GM13977 (cell line): ENCODE measurements at regions not wholly inside any gene's neighbourhood (a gene's known extent, or its start where the extent isn't known, plus 50 kb on each side); places are given as distances from the start of the nearest gene placed in this dataset.

Source experiments
- DNase-seq: peaks from one replicate; pipeline ENCODE4 v3.0.0; 2012; ENCODE audit warnings: low spot score
- in situ Hi-C: fragments of 300-500 bp; cut with MboI; formaldehyde crosslinking; loops from one replicate; pipeline ENCODE4 v1.12.0; 2022; ENCODE audit warnings: low sequenced_read_pairs, low pct_unique_long_range_greater_than_20kb, mixed read lengths, inconsistent platforms; ENCODE audit not compliant: unreplicated experiment
- TF ChIP-seq, protein P1 (sequence below): IDR thresholded peaks from 2 replicates; pipeline ENCODE4 v1.5.1; 2012; ENCODE audit warnings: mild to moderate bottlenecking, control low read depth; ENCODE audit not compliant: insufficient read depth; ENCODE audit errors: extremely low read depth, missing control alignments

DNA sequence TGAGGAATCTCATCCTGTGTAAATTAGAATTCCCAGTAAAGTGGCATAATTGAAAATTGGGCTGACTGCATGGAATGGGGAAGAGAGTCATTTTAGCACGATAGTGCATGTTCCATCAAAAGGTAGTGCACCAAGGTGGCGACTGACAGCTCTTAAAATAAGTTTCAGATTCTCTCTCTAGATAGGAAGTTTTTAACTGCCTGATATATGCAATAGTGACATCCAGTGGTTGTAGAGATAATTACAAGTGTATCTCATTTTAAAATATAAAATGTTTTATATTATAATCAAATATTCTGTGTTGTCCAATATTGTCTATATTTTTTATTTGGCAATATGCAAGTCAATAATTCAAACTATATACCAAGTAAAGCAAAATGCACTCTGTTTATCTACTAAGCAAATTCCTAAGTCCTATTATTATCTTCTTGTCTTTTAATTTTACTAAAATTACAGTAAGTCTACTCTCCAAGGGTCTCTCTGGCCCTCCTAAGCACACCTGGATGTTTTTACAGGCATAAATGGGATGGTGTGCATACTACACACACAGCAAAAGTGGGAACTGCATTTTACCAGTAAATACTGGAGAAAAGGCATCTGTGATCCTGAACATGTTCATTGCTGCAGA lies 397.7 kb upstream of the HNRNPA3 start:
- TF ChIP-seq, protein P1, sequence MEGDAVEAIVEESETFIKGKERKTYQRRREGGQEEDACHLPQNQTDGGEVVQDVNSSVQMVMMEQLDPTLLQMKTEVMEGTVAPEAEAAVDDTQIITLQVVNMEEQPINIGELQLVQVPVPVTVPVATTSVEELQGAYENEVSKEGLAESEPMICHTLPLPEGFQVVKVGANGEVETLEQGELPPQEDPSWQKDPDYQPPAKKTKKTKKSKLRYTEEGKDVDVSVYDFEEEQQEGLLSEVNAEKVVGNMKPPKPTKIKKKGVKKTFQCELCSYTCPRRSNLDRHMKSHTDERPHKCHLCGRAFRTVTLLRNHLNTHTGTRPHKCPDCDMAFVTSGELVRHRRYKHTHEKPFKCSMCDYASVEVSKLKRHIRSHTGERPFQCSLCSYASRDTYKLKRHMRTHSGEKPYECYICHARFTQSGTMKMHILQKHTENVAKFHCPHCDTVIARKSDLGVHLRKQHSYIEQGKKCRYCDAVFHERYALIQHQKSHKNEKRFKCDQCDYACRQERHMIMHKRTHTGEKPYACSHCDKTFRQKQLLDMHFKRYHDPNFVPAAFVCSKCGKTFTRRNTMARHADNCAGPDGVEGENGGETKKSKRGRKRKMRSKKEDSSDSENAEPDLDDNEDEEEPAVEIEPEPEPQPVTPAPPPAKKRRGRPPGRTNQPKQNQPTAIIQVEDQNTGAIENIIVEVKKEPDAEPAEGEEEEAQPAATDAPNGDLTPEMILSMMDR, result peak; percentile 53
- in situ Hi-C loops, result loop anchor here (25.0 kb wide), 1 partner anchor 322 kb away; no protein-coding TSS in a partner anchor
- peak; percentile 56 for DNase-seq

- TF ChIP-seq, protein P1, result no peak
- in situ Hi-C loops, result loop anchor here (25.0 kb wide), 1 partner anchor 320 kb away; no protein-coding TSS in a partner anchor
These were observed 395.5 kb upstream of the HNRNPA3 start for GRCh38 chr2:176817061-176817565.

GRCh38 chr2:176818076-176818475 lies 394.5 kb upstream of the HNRNPA3 start:
- no peak for DNase-seq
- TF ChIP-seq, protein P1, result no peak
- in situ Hi-C loops, result loop anchor here (25.0 kb wide), 1 partner anchor 319 kb away; no protein-coding TSS in a partner anchor

More at GRCh38 chr2:176817061-176817565, 395.5 kb upstream of the HNRNPA3 start:
- no peak for DNase-seq

DNA sequence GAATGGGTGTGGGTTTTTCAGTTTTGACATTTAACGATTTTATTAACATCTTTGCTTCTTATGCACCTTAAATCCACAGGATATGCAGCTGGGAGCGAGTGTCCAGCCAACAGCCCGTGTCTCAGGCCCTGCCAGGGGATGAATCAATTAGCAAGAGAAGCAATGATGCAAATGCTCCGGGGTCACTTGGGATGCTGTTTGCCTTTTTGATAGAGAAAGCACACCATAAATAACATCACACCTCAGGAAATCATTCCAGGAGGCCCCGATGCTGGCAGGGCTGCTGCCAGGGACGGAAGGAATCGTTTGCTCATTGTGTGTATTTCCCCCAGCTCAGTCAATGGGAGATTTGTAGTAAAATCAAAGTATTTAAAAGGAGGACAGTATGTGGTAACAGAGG lies 394.0 kb upstream of the HNRNPA3 start:
- in situ Hi-C loops, result loop anchor here (25.0 kb wide), 1 partner anchor 319 kb away; no protein-coding TSS in a partner anchor
- TF ChIP-seq, protein P1, result no peak
- no peak for DNase-seq

DNA sequence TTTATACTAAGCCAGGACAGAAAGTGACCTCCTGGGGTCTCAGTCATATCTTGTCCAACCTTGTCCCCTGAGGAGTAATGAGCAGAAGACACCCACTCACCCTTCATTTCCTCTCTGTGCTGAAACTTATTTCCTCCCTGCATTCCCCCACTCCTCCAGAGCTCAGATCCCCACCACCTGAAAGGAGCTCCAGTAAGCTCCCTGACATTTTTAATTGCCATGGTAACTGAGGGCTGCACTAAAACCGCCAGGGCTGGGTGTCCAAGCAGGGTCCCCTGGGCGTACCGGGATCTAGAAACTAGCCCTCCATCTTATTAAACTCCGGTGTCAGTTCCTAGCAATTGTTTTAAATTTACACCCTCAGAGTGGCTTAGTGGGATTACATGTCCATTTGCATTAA lies 393.3 kb upstream of the HNRNPA3 start:
- DNase-seq, result no peak
- TF ChIP-seq, protein P1, result no peak
- in situ Hi-C loops, result loop anchor here (25.0 kb wide), 1 partner anchor 318 kb away; no protein-coding TSS in a partner anchor

DNA sequence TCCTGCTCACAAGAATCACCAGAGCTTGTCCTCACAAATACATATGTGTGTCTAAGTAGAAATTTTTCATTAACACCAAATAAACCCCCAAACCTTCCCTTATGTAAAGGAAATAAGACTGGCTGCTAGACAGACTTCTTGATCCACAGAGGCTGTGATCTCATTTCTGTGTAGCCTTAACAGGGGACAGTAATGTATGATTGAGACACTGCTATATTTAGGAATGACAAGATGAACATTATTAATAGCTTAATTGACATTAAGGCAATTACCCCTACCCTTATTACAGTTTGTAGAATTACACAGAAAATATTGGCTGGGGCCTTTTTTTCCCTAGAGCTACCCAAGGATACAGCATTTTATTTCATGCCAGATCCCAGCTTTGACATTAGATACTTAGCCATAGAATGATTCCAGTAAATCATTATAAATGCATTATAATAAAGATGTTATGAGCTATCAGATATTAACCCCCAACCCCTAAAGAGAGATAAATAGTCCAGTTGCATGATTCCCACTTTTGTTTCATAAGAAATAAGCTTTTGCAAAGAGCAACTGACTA lies 392.1 kb upstream of the HNRNPA3 start:
- in situ Hi-C loops, result loop anchor here (25.0 kb wide), 1 partner anchor 317 kb away; no protein-coding TSS in a partner anchor
- TF ChIP-seq, protein P1, result no peak
- no peak for DNase-seq
